ENCODE measurements at regions not wholly inside any gene's neighbourhood (a gene's known extent, or its start where the extent isn't known, plus 50 kb on each side); places are given as distances from the start of the nearest gene placed in this dataset.
"Not testable (repeated sequence)": the region's sequence is repeated elsewhere in the genome, so short reads cannot be mapped to it uniquely, and the experiment has no call there.

GRCh38 chr10:45564303-45564959 is 108.1 kb downstream of the ZFAND4 start:
- in situ Hi-C loops (cut with HindIII; ENCODE audit: low pct_ligation_motif_present, low pct_unique_long_range_greater_than_20kb, low sequenced_read_pairs) = no loop called here
- no peak for DNase-seq

- DNase-seq = no peak
- in situ Hi-C loops (cut with HindIII; ENCODE audit: low pct_ligation_motif_present, low pct_unique_long_range_greater_than_20kb, low sequenced_read_pairs) = no loop called here
Observed at GRCh38 chr10:45561952-45562351, 110.6 kb downstream of the ZFAND4 start.

DNA sequence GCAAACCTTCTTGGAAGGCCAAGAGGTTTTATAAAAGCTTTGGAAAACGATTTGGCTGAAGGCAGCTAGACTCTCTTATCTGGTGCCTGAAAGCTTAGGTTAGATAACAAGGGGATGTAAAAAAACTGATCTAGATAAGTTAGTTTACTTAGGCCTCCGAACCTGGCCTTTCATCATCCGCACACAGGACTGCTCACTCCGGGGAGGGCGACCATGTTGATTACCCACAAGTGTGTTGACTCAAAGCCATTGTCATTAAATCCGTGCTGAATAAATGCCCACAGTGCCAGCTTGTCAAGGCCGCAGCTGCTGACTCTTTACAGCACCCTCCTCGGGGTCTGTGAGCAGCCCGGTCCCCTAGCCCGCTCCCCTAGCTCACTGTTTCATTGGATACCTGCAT is 112.3 kb downstream of the ZFAND4 start:
- in situ Hi-C loops (cut with HindIII; ENCODE audit: low pct_ligation_motif_present, low pct_unique_long_range_greater_than_20kb, low sequenced_read_pairs) = no loop called here
- DNase-seq = no peak

GRCh38 chr10:45558425-45558824 is 114.1 kb downstream of the ZFAND4 start:
- no peak for DNase-seq
- in situ Hi-C loops (cut with HindIII; ENCODE audit: low pct_ligation_motif_present, low pct_unique_long_range_greater_than_20kb, low sequenced_read_pairs) = no loop called here

GRCh38 chr10:45557275-45557905 is 115.2 kb downstream of the ZFAND4 start:
- in situ Hi-C loops (cut with HindIII; ENCODE audit: low pct_ligation_motif_present, low pct_unique_long_range_greater_than_20kb, low sequenced_read_pairs) = no loop called here
- no peak for DNase-seq

GRCh38 chr10:45555795-45556194 is 116.8 kb downstream of the ZFAND4 start:
- in situ Hi-C loops (cut with HindIII; ENCODE audit: low pct_ligation_motif_present, low pct_unique_long_range_greater_than_20kb, low sequenced_read_pairs) = no loop called here
- no peak for DNase-seq

GRCh38 chr10:45555332-45555731 is 117.2 kb downstream of the ZFAND4 start:
- DNase-seq; in situ Hi-C loops (cut with HindIII; ENCODE audit: low pct_ligation_motif_present, low pct_unique_long_range_greater_than_20kb, low sequenced_read_pairs): not testable (repeated sequence)

GRCh38 chr10:45553613-45554012 is 119.0 kb downstream of the ZFAND4 start:
- in situ Hi-C loops (cut with HindIII; ENCODE audit: low pct_ligation_motif_present, low pct_unique_long_range_greater_than_20kb, low sequenced_read_pairs) = no loop called here
- no peak for DNase-seq

GRCh38 chr10:45553155-45553554 is 119.4 kb downstream of the ZFAND4 start:
- DNase-seq = no peak
- in situ Hi-C loops (cut with HindIII; ENCODE audit: low pct_ligation_motif_present, low pct_unique_long_range_greater_than_20kb, low sequenced_read_pairs) = no loop called here

DNA sequence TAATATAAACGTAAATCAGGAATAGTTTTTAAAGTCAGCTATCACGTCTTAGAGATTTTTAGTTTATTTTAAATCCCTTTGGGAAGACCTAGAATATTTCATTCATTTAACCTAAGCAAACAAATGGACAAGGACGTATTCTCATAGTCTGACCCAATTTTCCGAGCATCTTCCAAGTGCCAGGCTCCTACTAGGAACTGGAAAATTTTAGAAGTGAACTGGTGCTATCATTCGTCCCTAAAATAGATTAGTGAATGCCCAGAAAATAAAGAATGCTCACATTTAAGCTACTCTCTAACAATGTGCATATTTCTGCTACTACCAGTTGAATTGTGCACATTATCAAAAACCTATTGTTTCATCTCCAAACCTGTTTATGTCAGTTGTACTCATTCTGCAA is 120.1 kb downstream of the ZFAND4 start:
- DNase-seq = no peak
- in situ Hi-C loops (cut with HindIII; ENCODE audit: low pct_ligation_motif_present, low pct_unique_long_range_greater_than_20kb, low sequenced_read_pairs) = no loop called here

- no peak for DNase-seq
- in situ Hi-C loops (cut with HindIII; ENCODE audit: low pct_ligation_motif_present, low pct_unique_long_range_greater_than_20kb, low sequenced_read_pairs) = no loop called here
Observed at GRCh38 chr10:45550903-45551786, 121.4 kb downstream of the ZFAND4 start.

- no peak for DNase-seq
- in situ Hi-C loops (cut with HindIII; ENCODE audit: low pct_ligation_motif_present, low pct_unique_long_range_greater_than_20kb, low sequenced_read_pairs) = no loop called here
Observed at GRCh38 chr10:45548068-45548467, 124.5 kb downstream of the ZFAND4 start.

DNA sequence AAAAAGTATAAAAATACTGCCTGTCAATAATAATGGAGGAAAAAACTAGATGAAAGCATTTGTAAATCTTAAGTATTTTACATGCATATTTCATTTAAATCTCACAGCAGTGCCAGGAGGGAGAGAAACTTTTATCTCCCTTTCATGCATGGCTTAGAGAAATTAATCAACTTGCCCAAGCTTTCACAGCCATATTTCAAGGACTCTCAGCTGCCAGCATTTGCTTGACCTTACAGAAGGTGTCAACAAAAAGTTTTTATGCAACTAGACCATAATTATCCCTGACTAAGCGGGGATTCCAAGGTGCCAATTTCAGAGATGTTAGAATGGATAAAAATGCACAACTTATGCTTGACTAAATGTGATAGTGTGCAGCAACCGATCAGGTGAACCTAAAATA is 125.4 kb downstream of the ZFAND4 start:
- in situ Hi-C loops (cut with HindIII; ENCODE audit: low pct_ligation_motif_present, low pct_unique_long_range_greater_than_20kb, low sequenced_read_pairs) = no loop called here
- DNase-seq = no peak

DNA sequence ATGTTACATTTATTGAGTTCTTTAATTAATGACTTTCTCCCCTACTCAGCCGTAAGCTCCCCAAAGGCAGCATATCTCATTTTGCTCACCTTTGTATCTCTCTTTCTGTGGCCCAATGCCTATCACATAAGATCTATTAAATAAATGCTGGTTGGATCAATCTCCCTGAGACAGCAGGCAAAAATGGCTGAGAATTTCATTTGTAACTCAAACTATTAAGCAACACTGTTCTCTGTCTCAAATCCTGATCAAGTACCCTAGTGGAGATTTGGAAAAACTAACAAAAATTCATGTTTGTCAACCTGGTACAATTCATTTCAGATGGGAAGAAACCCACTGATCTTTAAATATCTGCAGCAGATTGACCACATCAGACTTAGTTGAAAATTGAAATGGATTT is 127.4 kb downstream of the ZFAND4 start:
- DNase-seq = no peak
- in situ Hi-C loops (cut with HindIII; ENCODE audit: low pct_ligation_motif_present, low pct_unique_long_range_greater_than_20kb, low sequenced_read_pairs) = no loop called here

DNA sequence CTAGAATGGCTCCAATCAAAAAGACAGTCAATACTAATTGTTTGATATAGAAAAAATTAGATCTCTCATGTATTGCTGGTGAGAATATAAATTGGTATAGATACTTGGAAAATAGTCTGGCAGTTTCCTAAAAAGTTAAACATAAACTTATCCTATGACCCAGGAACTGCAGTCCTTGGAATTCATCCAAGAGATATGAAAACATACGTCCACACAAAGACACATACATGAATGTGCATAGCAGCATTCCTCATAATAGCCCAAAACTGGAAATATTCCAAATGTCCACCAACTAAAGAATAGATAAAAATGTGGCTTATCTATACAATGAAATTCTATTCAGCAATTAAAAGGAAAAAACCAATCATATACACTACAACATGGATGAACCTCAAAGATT is 128.4 kb downstream of the ZFAND4 start:
- in situ Hi-C loops (cut with HindIII; ENCODE audit: low pct_ligation_motif_present, low pct_unique_long_range_greater_than_20kb, low sequenced_read_pairs) = no loop called here
- no peak for DNase-seq

DNA sequence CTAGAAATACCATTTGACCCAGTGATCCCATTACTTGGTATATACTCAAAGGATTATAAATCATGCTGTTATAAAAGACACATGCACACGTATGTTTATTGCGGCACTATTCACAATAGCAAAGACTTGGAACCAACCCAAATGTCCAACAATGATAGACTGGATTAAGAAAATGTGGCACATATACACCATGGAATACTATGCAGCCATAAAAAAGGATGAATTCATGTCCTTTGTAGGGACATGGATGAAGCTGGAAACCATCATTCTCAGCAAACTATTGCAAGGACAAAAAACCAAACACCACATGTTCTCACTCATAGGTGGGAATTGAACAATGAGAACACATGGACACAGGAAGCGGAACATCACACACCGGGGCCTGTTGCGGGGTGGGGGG is 131.5 kb downstream of the ZFAND4 start:
- DNase-seq; in situ Hi-C loops (cut with HindIII; ENCODE audit: low pct_ligation_motif_present, low pct_unique_long_range_greater_than_20kb, low sequenced_read_pairs): not testable (repeated sequence)

- DNase-seq; in situ Hi-C loops (cut with HindIII; ENCODE audit: low pct_ligation_motif_present, low pct_unique_long_range_greater_than_20kb, low sequenced_read_pairs): not testable (repeated sequence)
Observed at GRCh38 chr10:45540589-45540988, 132.0 kb downstream of the ZFAND4 start.

GRCh38 chr10:45539569-45539968 is 133.0 kb downstream of the ZFAND4 start:
- DNase-seq; in situ Hi-C loops (cut with HindIII; ENCODE audit: low pct_ligation_motif_present, low pct_unique_long_range_greater_than_20kb, low sequenced_read_pairs): not testable (repeated sequence)

- in situ Hi-C loops (cut with HindIII; ENCODE audit: low pct_ligation_motif_present, low pct_unique_long_range_greater_than_20kb, low sequenced_read_pairs) = no loop called here
- DNase-seq = no peak
Observed at GRCh38 chr10:45534572-45534971, 138.0 kb downstream of the ZFAND4 start.
